HepG2 (cell line): ENCODE measurements at regions not wholly inside any gene's neighbourhood (a gene's known extent, or its start where the extent isn't known, plus 50 kb on each side); places are given as distances from the start of the nearest gene placed in this dataset.

Experiments
- AGO2 ChIP-seq: fragments of 200-400 bp; formaldehyde crosslinking; optimal IDR thresholded peaks from 2 replicates; pipeline ENCODE3; 2017; ENCODE audit warnings: mild to moderate bottlenecking, low read depth, low read length, moderate library complexity
- KIAA2018 ChIP-seq: sonication (generic); formaldehyde crosslinking; IDR thresholded peaks from 2 replicates; pipeline ENCODE4 v1.5.0; 2020; ENCODE audit warnings: mild to moderate bottlenecking, missing genetic modification reagents, borderline replicate concordance
- MTA1 ChIP-seq: sonication (generic); formaldehyde crosslinking; IDR thresholded peaks from 2 replicates; pipeline ENCODE4 v1.4.0; 2020; ENCODE audit warnings: missing genetic modification reagents, mild to moderate bottlenecking, borderline replicate concordance
- MXD4 ChIP-seq: IDR thresholded peaks from 2 replicates; pipeline ENCODE4 v1.6.1; 2016; ENCODE audit warnings: mild to moderate bottlenecking, missing biosample characterization, missing genetic modification reagents
- PRDM4 ChIP-seq: sonication (generic); formaldehyde crosslinking; IDR thresholded peaks from 2 replicates; pipeline ENCODE4 v1.9.0; 2021; ENCODE audit warnings: missing genetic modification reagents, borderline replicate concordance
- RERE ChIP-seq: IDR thresholded peaks from 2 replicates; pipeline ENCODE4 v1.6.1; 2016; ENCODE audit warnings: low read depth, missing genetic modification reagents, missing compliant biosample characterization
- TGIF2 ChIP-seq: IDR thresholded peaks from 2 replicates; pipeline ENCODE4 v1.6.1; 2016; ENCODE audit warnings: control low read depth, missing compliant biosample characterization
- ZNF263 ChIP-seq: sonication (generic); formaldehyde crosslinking; IDR thresholded peaks from 2 replicates; pipeline ENCODE4 v1.4.0; 2020; ENCODE audit warnings: missing genetic modification reagents
- ZNF746 ChIP-seq: sonication (generic); formaldehyde crosslinking; IDR thresholded peaks from 2 replicates; pipeline ENCODE4 v1.8.0; 2022; ENCODE audit warnings: mild to moderate bottlenecking, missing genetic modification reagents
- ZNF800 ChIP-seq: sonication (generic); formaldehyde crosslinking; IDR thresholded peaks from 2 replicates; pipeline ENCODE4 v1.4.0; 2020; ENCODE audit warnings: missing genetic modification reagents
- ZSCAN25 ChIP-seq: sonication (generic); formaldehyde crosslinking; IDR thresholded peaks from 2 replicates; pipeline ENCODE4 v1.8.0; 2022; ENCODE audit warnings: mild to moderate bottlenecking, missing genetic modification reagents

DNA sequence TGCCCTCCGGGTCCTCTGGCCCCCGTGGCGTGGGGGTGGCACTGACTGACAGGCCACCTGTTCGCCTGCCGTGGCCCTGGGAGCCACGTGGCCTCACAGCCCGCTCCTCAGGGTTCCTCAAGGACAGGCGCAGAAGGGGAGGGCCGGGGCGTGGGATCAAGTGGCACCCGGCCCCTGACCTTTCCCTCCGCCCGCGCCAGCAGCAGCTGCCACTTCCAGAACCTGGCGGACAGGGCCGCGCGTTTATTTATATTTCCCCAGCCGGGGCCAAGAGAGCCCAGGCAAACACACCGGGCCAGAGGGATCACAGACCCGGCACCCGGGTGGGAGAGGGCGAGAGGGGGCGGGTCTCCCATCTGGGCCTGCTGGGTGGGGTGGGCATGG is 92.6 kb downstream of the RFLNA start (continued):
- no peak for TF ChIP-seq KIAA2018 (CRISPR knock-in tag)
- no peak for TF ChIP-seq PRDM4
- TF ChIP-seq ZNF800: 0 out of 2 replicates have a peak, but pooled peaks have one; percentile 24
- peak; percentile 51 for TF ChIP-seq MXD4 (CRISPR knock-in tag)
- TF ChIP-seq ZNF746 (CRISPR knock-in tag): peak; percentile 97
- peak; percentile 47; the same call in 1 of the 2 replicates for TF ChIP-seq MTA1 (CRISPR knock-in tag)
- TF ChIP-seq AGO2: peak; percentile 55
- TF ChIP-seq TGIF2: 0 out of 2 replicates have a peak, but pooled peaks have one; percentile 25
- peak; percentile 60; the same call in 1 of the 2 replicates for TF ChIP-seq ZSCAN25 (CRISPR knock-in tag)
- TF ChIP-seq ZNF263 (CRISPR knock-in tag): 0 out of 2 replicates have a peak, but pooled peaks have one; percentile 13
- TF ChIP-seq RERE (CRISPR knock-in tag): peak; percentile 48; the same call in 1 of the 2 replicates
